Epithelial cell of esophagus (primary cell): ENCODE measurements at regions not wholly inside any gene's neighbourhood (a gene's known extent, or its start where the extent isn't known, plus 50 kb on each side); places are given as distances from the start of the nearest gene placed in this dataset.

ENCODE experiments used
- DNase-seq: peaks from one replicate; pipeline ENCODE4 v3.0.0; 2010; ENCODE audit warnings: low read depth
- H3K4me3 ChIP-seq: 2 replicates; pipeline ENCODE4 v1.5.1; 2011; ENCODE audit warnings: mild to moderate bottlenecking, low read length, control low read depth
- CTCF ChIP-seq: IDR thresholded peaks from 2 replicates; pipeline ENCODE4 v1.5.1; 2011; ENCODE audit warnings: low read depth, mild to moderate bottlenecking, low read length, control low read depth, inconsistent platforms; ENCODE audit not compliant: insufficient read depth; ENCODE audit errors: missing control alignments

DNA sequence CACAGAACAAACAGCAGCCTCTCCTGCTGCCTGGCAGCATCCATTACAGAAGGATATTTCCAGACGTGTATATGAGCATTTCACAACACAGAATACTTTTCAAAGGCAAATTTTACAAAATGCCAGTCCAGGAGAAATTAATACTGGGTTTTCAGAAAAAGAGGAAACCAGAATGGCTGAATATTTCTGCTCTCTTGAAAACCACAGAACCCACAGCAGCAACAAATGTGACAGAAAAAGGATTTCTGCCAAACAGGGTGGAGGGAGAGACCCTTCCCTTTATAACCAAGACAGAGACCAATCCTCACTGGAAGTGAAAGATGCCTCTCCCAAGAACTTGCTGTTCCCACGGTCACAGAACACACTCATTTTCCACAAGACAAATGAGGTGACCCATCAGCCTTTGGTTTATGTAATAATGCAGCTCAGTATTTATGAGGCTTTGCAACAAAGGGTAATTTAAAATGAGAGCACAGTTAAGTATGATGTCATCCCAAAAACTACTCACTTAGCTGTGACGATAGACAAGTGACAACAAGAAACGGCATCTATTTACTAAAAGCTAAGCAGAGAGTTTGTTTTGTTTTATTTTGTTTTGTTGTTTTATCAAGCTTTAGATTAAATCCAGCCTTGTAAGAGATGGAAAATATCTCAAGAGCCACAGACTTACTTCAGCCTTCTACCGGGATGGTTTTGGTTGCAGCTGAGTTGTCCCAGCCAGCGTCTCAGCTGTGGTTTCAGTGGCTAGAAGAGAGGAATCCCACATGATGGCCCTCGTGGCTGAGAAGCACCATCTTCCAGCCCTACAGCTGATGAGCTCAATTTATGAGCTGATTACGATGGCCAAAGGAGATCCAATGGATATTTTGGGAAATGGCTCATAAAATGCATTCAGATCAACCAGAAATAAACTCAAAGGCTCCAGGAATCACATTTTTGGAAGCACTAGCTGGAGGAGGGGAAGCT lies 249.3 kb upstream of the AGAP1 start:
- no peak overlapping the region for H3K4me3 ChIP-seq
- no peak for DNase-seq
- no peak for TF ChIP-seq CTCF

- TF ChIP-seq CTCF: no peak
- no peak overlapping the region for H3K4me3 ChIP-seq
- no peak for DNase-seq
Observed at GRCh38 chr2:235247001-235247400, 246.8 kb upstream of the AGAP1 start.

- no peak overlapping the region for H3K4me3 ChIP-seq
- no peak for DNase-seq
- TF ChIP-seq CTCF: no peak
Observed at GRCh38 chr2:235255693-235256092, 238.2 kb upstream of the AGAP1 start.

- TF ChIP-seq CTCF: no peak
- DNase-seq: no peak
Observed at GRCh38 chr2:235257590-235257989, 236.3 kb upstream of the AGAP1 start.

DNA sequence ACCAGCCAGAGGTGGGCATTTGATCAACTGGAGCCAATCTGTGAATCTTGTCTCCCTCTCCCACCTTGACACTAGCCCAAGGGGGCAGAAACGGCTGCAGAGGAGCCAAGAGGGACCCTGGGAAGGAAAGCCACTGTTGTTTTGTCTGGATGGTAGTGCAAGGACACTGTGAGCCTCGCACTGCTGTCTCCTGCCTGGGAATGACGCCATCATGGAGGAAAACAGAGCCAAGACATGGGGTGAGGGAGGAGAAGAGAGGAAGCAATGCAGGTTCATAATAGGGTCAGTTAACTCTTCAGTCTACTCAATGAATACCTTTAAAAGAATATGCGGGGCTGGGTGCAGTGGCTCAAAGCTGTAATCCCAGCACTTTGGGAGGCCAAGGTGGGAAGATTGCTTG lies 231.1 kb upstream of the AGAP1 start:
- no peak for DNase-seq
- no peak for TF ChIP-seq CTCF
- no peak overlapping the region for H3K4me3 ChIP-seq

More at GRCh38 chr2:235257590-235257989, 236.3 kb upstream of the AGAP1 start:
- H3K4me3 ChIP-seq: no peak overlapping the region

- no peak for TF ChIP-seq CTCF
- DNase-seq: peak; percentile 79
- H3K4me3 ChIP-seq: no peak overlapping the region
Observed at GRCh38 chr2:235263205-235264120, 230.4 kb upstream of the AGAP1 start.
